Naive thymus-derived CD4-positive, alpha-beta T cell (primary cell): ENCODE measurements at regions not wholly inside any gene's neighbourhood (a gene's known extent, or its start where the extent isn't known, plus 50 kb on each side); places are given as distances from the start of the nearest gene placed in this dataset.
A peak's percentile ranks its signal among the peaks of the same experiment; 100 is the strongest.

Experiments
- ATAC-seq: fragments of 150-1000 bp; cut with Tn5 transposase; 2 replicates; pipeline ENCODE4 v1.10.0; 2021; ENCODE audit warnings: mild to moderate bottlenecking, moderate library complexity
- CTCF ChIA-PET: fragments of 350-600 bp; sonication (Branson Sonifier 250); formaldehyde crosslinking; loops from one replicate; lab custom pipeline; 2021; ENCODE audit warnings: antibody characterized with exemption; lab: Charles Lee
- POLR2A ChIA-PET: fragments of 350-600 bp; sonication (Branson Sonifier 250); formaldehyde crosslinking; loops from one replicate; lab custom pipeline; 2021; ENCODE audit warnings: antibody characterized with exemption, inconsistent platforms; lab: Charles Lee
- DNase-seq, 9 donors: peaks; one replicate each; pipeline versions ENCODE4 v3.0.0 to v3.0.0-alpha.2; 2020 to 2022; ENCODE audit warnings: mixed read lengths in 1 of 9
- H3K27ac ChIP-seq: one replicate; pipeline ENCODE4 v1.7.0; 2013; ENCODE audit warnings: mild to moderate bottlenecking, low read depth, low read length, moderate library complexity
- H3K27me3 ChIP-seq, 2 donors: one replicate each; pipeline ENCODE4 v1.7.0; 2013; ENCODE audit warnings: low read length in 2 of 2, mild to moderate bottlenecking in 2 of 2, moderate library complexity in 2 of 2; ENCODE audit not compliant: control insufficient read depth in 2 of 2, insufficient read depth in 2 of 2
- H3K36me3 ChIP-seq, 3 experiments: 1 replicate in 2 of 3; 2 replicates in 1 of 3; pipeline ENCODE4 v1.7.0; 2013; ENCODE audit warnings: low read length in 3 of 3, mild to moderate bottlenecking in 3 of 3, moderate library complexity in 1 of 3; ENCODE audit not compliant: insufficient read depth in 3 of 3, control insufficient read depth in 2 of 3
- H3K4me1 ChIP-seq, 2 donors: one replicate each; pipeline ENCODE4 v1.7.0; 2013; ENCODE audit warnings: low read length in 2 of 2, mild to moderate bottlenecking in 2 of 2, moderate library complexity in 1 of 2; ENCODE audit not compliant: control insufficient read depth in 2 of 2, insufficient read depth in 2 of 2
- H3K4me3 ChIP-seq: 2 replicates; pipeline ENCODE4 v1.7.0; 2013; ENCODE audit warnings: mild to moderate bottlenecking, low read length
- H3K9me3 ChIP-seq, 3 experiments: 1 replicate in 2 of 3; 2 replicates in 1 of 3; pipeline ENCODE4 v1.7.0; 2013; ENCODE audit warnings: low read length in 3 of 3; ENCODE audit not compliant: control insufficient read depth in 2 of 3
- H3K27ac Mint-ChIP-seq, 9 donors: one replicate each; pipeline ENCODE4 v1.8.0; 2020 to 2022; ENCODE audit warnings: mixed read lengths in 9 of 9, mild to moderate bottlenecking in 8 of 9, moderate library complexity in 5 of 9, inconsistent platforms in 2 of 9
- H3K27me3 Mint-ChIP-seq, 5 donors: one replicate each; pipeline ENCODE4 v1.8.0; 2021 to 2022; ENCODE audit warnings: mixed read lengths in 5 of 5, mild to moderate bottlenecking in 1 of 5
- H3K36me3 Mint-ChIP-seq, 5 donors: one replicate each; pipeline ENCODE4 v1.8.0; 2020 to 2022; ENCODE audit warnings: mixed read lengths in 5 of 5, mild to moderate bottlenecking in 3 of 5, inconsistent platforms in 1 of 5
- H3K4me1 Mint-ChIP-seq, 7 donors: one replicate each; pipeline ENCODE4 v1.8.0; 2020 to 2022; ENCODE audit warnings: mixed read lengths in 7 of 7, mild to moderate bottlenecking in 3 of 7, inconsistent platforms in 1 of 7
- H3K4me3 Mint-ChIP-seq, 10 donors: one replicate each; pipeline ENCODE4 v1.8.0; 2020 to 2022; ENCODE audit warnings: mild to moderate bottlenecking in 10 of 10, mixed read lengths in 10 of 10, moderate library complexity in 6 of 10, inconsistent platforms in 2 of 10
- H3K9me3 Mint-ChIP-seq, 11 donors: one replicate each; pipeline ENCODE4 v1.8.0; 2020 to 2022; ENCODE audit warnings: mixed read lengths in 11 of 11, mild to moderate bottlenecking in 4 of 11, inconsistent platforms in 1 of 11, moderate library complexity in 1 of 11
- intact Hi-C, 2 donors: fragments of 100-400 bp; cut with micrococcal nuclease; formaldehyde crosslinking; loops; one replicate each; pipeline ENCODE4 v1.15.1; 2023

DNA sequence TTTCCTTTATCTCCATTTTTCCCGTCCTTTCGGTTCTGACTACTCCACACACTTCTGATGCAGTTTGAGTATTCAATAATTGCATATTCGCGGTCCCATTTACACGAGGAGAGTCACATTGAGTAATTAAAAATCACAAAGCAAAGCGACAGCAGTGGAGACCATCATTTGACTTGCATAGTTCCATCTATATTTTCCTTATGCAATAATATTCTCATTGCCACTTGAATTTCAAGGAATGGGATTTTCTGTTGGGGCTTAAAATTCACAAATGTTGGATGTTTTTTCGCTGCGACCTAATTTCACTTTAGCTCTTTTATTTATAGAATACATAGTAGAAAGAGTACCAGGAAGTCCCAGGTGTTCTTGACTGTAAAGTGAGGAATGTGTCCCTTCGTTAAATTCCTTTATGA is 186.8 kb downstream of the ZEB2 start:
- Histone ChIP-seq H3K9me3 (no peaks in the 10 kb centered on the region), H3K4me1 (peaks cover 5 to 26% of the 10 kb centered on the region in 2 donors), H3K27me3 (no peaks in the 10 kb centered on the region), H3K36me3 (peaks cover 0 to 4% (median 0%) of the 10 kb centered on the region in 3 experiments), H3K27ac (peak overlapping the region; percentile 64), H3K4me3 (peak overlapping the region; percentile 53)
- Mint-ChIP-seq H3K4me1 (peaks cover 7 to 31% (median 13%) of the 10 kb centered on the region in 7 donors), H3K27me3 (peaks cover 0 to 6% (median 0%) of the 10 kb centered on the region in 5 donors), H3K4me3 (peak overlapping the region; percentile 86 to 96 (median 92)), H3K27ac (peak overlapping the region; percentile 54 to 91 (median 87)), H3K9me3 (peaks cover 0 to 4% (median 0%) of the 10 kb centered on the region in 11 donors), H3K36me3 (peaks cover 0 to 4% (median 0%) of the 10 kb centered on the region in 5 donors)
- intact Hi-C loops: loop anchor here (5.0 kb wide), 7 partner anchors 66 to 1206 kb away; partner anchors contain the start of gene ARHGAP15 (in 2 of the 2)
- ChIA-PET POLR2A (interaction anchor here (0.8 kb wide), 1 partner anchor 10 kb away, joined by 3 read pairs; no protein-coding TSS in a partner anchor), CTCF (no interaction called here)
- DNase-seq (no peak), ATAC-seq (no peak)

GRCh38 chr2:144332356-144333142 is 187.4 kb downstream of the ZEB2 start:
- Mint-ChIP-seq H3K4me3 (peak overlapping the region; percentile 91 to 96 (median 93)), H3K4me1 (peaks cover 7 to 31% (median 13%) of the 10 kb centered on the region in 7 donors), H3K36me3 (peaks cover 0 to 4% (median 0%) of the 10 kb centered on the region in 5 donors), H3K27ac (peak overlapping the region; percentile 54 to 91 (median 87)), H3K27me3 (peaks cover 0 to 6% (median 0%) of the 10 kb centered on the region in 5 donors), H3K9me3 (peaks cover 0 to 4% (median 0%) of the 10 kb centered on the region in 11 donors)
- peak overlapping the region; percentile 75 for H3K4me3 ChIP-seq
- peaks cover 0 to 4% (median 0%) of the 10 kb centered on the region in 3 experiments for H3K36me3 ChIP-seq
- H3K27me3 ChIP-seq: no peaks in the 10 kb centered on the region
- ATAC-seq (peak; percentile 95), DNase-seq (peak; percentile 65 to 97 (median 85))
- intact Hi-C loops: loop anchor here (1.0 to 5.0 kb wide), 9 partner anchors 65 to 1205 kb away; partner anchors contain the start of gene ARHGAP15 (in 2 of the 2)
- CTCF ChIA-PET: no interaction called here
- H3K27ac ChIP-seq: peak overlapping the region; percentile 64
- H3K9me3 ChIP-seq: no peaks in the 10 kb centered on the region
- POLR2A ChIA-PET: interaction anchor here (0.8 kb wide), 1 partner anchor 10 kb away, joined by 3 read pairs; no protein-coding TSS in a partner anchor
- H3K4me1 ChIP-seq: peaks cover 5 to 26% of the 10 kb centered on the region in 2 donors

DNA sequence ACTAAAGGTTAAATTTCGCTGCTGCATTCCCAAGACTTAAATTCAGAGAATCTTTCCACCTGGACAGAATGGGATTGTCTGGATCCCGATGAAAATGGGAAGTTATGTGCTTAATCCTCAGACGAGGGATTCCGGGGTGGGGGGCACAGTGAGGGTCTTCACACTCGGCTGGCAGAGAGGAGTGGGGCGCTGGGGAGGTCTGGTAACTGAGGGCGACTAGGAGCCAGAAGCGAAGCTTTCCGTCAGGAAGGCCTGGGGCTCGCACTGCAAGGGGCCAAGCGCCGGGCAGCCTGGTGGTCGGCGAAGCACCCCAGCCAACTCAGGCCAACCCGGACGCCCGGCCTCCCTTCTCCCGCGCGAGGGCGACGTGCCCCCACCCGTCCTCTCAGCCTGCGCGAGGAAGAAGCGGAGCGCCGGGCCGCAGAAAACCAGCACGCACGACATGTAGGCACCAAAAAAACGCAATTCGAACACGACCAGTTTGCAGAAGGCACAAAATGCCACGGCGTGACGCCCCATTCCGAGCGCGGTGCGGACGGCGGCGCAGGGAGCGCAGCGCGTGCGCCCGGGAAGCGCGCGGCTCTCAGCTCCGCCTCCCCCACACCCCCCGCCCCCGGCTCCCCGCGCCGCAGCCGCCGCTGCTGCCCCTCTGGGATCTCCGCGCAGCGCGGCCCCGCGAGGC is 188.1 kb downstream of the ZEB2 start:
- H3K36me3 ChIP-seq: peaks cover 0 to 4% (median 0%) of the 10 kb centered on the region in 3 experiments
- no peaks in the 10 kb centered on the region for H3K27me3 ChIP-seq
- Mint-ChIP-seq H3K4me3 (peak overlapping the region; percentile 90 to 96 (median 93)), H3K9me3 (peaks cover 0 to 3% (median 0%) of the 10 kb centered on the region in 11 donors), H3K27ac (peak overlapping the region; percentile 72 to 96 (median 83)), H3K27me3 (peaks cover 0 to 6% (median 0%) of the 10 kb centered on the region in 5 donors), H3K36me3 (peaks cover 0 to 6% (median 0%) of the 10 kb centered on the region in 5 donors), H3K4me1 (peaks cover 12 to 38% (median 13%) of the 10 kb centered on the region in 7 donors)
- H3K9me3 ChIP-seq: no peaks in the 10 kb centered on the region
- H3K4me1 ChIP-seq: peaks cover 5 to 29% of the 10 kb centered on the region in 2 donors
- DNase-seq (peak in 3 of 9 donors; percentile 9 to 79 (median 58)), ATAC-seq (peak; percentile 83)
- POLR2A ChIA-PET: interaction anchor here (1.1 kb wide), 1 partner anchor 10 kb away, joined by 3 read pairs; no protein-coding TSS in a partner anchor
- CTCF ChIA-PET: no interaction called here
- intact Hi-C loops: loop anchor here (1.0 to 5.0 kb wide), 12 partner anchors 12 to 1298 kb away; partner anchors contain the start of gene ARHGAP15 (in 2 of the 2)
- H3K4me3 ChIP-seq: peak overlapping the region; percentile 75
- peak overlapping the region; percentile 64 for H3K27ac ChIP-seq

GRCh38 chr2:144330951-144331673 is 188.8 kb downstream of the ZEB2 start:
- H3K27ac ChIP-seq: peak overlapping the region; percentile 64
- intact Hi-C loops: loop anchor here (1.0 to 5.0 kb wide), 10 partner anchors 11 to 1297 kb away; partner anchors contain the start of gene ARHGAP15 (in 2 of the 2)
- H3K27me3 ChIP-seq: no peaks in the 10 kb centered on the region
- Mint-ChIP-seq H3K36me3 (peaks cover 0 to 7% (median 0%) of the 10 kb centered on the region in 5 donors), H3K9me3 (peaks cover 0 to 3% (median 0%) of the 10 kb centered on the region in 11 donors), H3K27me3 (peaks cover 0 to 6% (median 0%) of the 10 kb centered on the region in 5 donors), H3K27ac (peak overlapping the region; percentile 72 to 96 (median 83)), H3K4me1 (peaks cover 12 to 42% (median 13%) of the 10 kb centered on the region in 7 donors), H3K4me3 (peak overlapping the region; percentile 90 to 96 (median 93))
- ChIA-PET POLR2A (interaction anchor here (0.5 to 1.1 kb wide), 3 partner anchors 9 to 1080 kb away, joined by 3 to 5 read pairs (median 3); no protein-coding TSS in a partner anchor), CTCF (no interaction called here)
- H3K4me3 ChIP-seq: peak overlapping the region; percentile 75
- H3K36me3 ChIP-seq: peaks cover 0 to 4% (median 0%) of the 10 kb centered on the region in 3 experiments
- peaks cover 5 to 33% of the 10 kb centered on the region in 2 donors for H3K4me1 ChIP-seq
- peak in 4 of 9 donors; percentile 5 to 20 (median 15) for DNase-seq
- no peaks in the 10 kb centered on the region for H3K9me3 ChIP-seq
- ATAC-seq: no peak

DNA sequence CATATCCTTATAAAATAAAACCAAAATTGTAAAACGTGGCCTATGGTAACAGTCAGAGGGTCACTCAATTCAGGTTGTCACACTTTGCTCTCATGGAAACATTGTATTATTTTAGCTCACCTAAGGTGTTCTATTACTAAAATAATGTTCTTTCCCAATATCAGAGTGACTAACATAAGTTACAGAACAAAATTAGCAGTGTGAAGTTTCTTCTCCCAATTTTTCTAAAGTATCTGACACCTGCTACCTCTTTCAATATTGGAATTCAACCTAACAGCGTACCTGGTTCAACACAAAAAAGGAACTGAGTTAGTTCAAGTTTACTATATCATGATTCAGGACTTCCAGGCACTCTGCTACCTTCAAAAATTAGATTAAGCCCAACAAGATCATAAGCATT is 190.4 kb downstream of the ZEB2 start:
- Mint-ChIP-seq H3K4me1 (peaks cover 12 to 55% (median 18%) of the 10 kb centered on the region in 7 donors), H3K9me3 (peaks cover 0 to 3% (median 0%) of the 10 kb centered on the region in 11 donors), H3K36me3 (peaks cover 0 to 7% (median 0%) of the 10 kb centered on the region in 5 donors), H3K27ac (no peak overlapping the region), H3K27me3 (peaks cover 0 to 6% (median 0%) of the 10 kb centered on the region in 5 donors), H3K4me3 (peak overlapping the region in 2 of 10 donors; percentile 1 to 25)
- ATAC-seq (no peak), DNase-seq (no peak)
- H3K9me3 ChIP-seq: no peaks in the 10 kb centered on the region
- H3K27ac ChIP-seq: no peak overlapping the region
- ChIA-PET POLR2A (no interaction called here), CTCF (no interaction called here)
- no peaks in the 10 kb centered on the region for H3K27me3 ChIP-seq
- H3K4me1 ChIP-seq: peaks cover 5 to 44% of the 10 kb centered on the region in 2 donors
- H3K36me3 ChIP-seq: peaks cover 0 to 4% (median 0%) of the 10 kb centered on the region in 3 experiments
- intact Hi-C loops: loop anchor here in 1 of 2 donors (10.0 kb wide), 1 partner anchor 1085 kb away; no protein-coding TSS in a partner anchor
- H3K4me3 ChIP-seq: no peak overlapping the region
